B cell (primary cell): ENCODE measurements at regions not wholly inside any gene's neighbourhood (a gene's known extent, or its start where the extent isn't known, plus 50 kb on each side); places are given as distances from the start of the nearest gene placed in this dataset.

Source experiments
- ATAC-seq: fragments of 200-7000 bp; cut with Tn5 transposase; one replicate; pipeline ENCODE4 v1.10.0; 2021; ENCODE audit warnings: low read depth, mild to moderate bottlenecking, moderate number of reproducible peaks, moderate library complexity
- CTCF ChIA-PET: fragments of 350-600 bp; sonication (Branson Sonifier 250); formaldehyde crosslinking; loops from one replicate; lab custom pipeline; 2021; ENCODE audit warnings: antibody characterized with exemption, inconsistent platforms; lab: Charles Lee
- POLR2A ChIA-PET: fragments of 350-600 bp; sonication (Branson Sonifier 250); formaldehyde crosslinking; loops from one replicate; lab custom pipeline; 2021; ENCODE audit warnings: antibody characterized with exemption; lab: Charles Lee
- DNase-seq: peaks from one replicate; pipeline ENCODE4 v3.0.0; 2013
- H2AFZ ChIP-seq: 2 replicates; pipeline ENCODE4 v1.6.1; 2012; ENCODE audit warnings: mild to moderate bottlenecking, low read depth, low read length; ENCODE audit not compliant: insufficient read depth, poor library complexity, severe bottlenecking
- H3K27ac ChIP-seq, 2 donors: 1 replicate in 1 of 2; 2 replicates in 1 of 2; pipeline ENCODE4 v1.5.1; 2012 to 2013; ENCODE audit warnings: low read length in 2 of 2, mild to moderate bottlenecking in 2 of 2, moderate library complexity in 1 of 2
- H3K27me3 ChIP-seq, 4 experiments: fragments of 200-600 bp in 1 of 4; sonication (generic) in 1 of 4; replicated peaks in 1 of 4; 1 replicate in 2 of 4; 2 replicates in 2 of 4; pipeline versions ENCODE4 v1.6.1 to v1.7.0; 2013 to 2016; ENCODE audit warnings: low read length in 3 of 4, mild to moderate bottlenecking in 2 of 4, mixed read lengths in 1 of 4, moderate library complexity in 1 of 4; ENCODE audit not compliant: insufficient read depth in 4 of 4, control insufficient read depth in 3 of 4; ENCODE audit errors: control extremely low read depth in 1 of 4
- H3K36me3 ChIP-seq, 2 experiments: replicated peaks in 1 of 2; 1 replicate in 1 of 2; 2 replicates in 1 of 2; pipeline versions ENCODE4 v1.6.1 to v1.7.1; 2013; ENCODE audit warnings: low read length in 1 of 2; ENCODE audit not compliant: insufficient read depth in 2 of 2, control insufficient read depth in 1 of 2; ENCODE audit errors: control extremely low read depth in 1 of 2, extremely low read depth in 1 of 2
- H3K4me1 ChIP-seq, 2 donors: fragments of 200-600 bp in 1 of 2; sonication (generic) in 1 of 2; 1 replicate in 1 of 2; 2 replicates in 1 of 2; pipeline versions ENCODE4 v1.5.1 to v1.6.1; 2013 to 2017; ENCODE audit warnings: low read length in 2 of 2; ENCODE audit not compliant: control insufficient read depth in 2 of 2, insufficient read depth in 2 of 2
- H3K4me2 ChIP-seq: replicated peaks from 2 replicates; pipeline ENCODE3; 2012; ENCODE audit warnings: mild to moderate bottlenecking, low read depth, low read length; ENCODE audit not compliant: poor library complexity, severe bottlenecking
- H3K4me3 ChIP-seq, 5 experiments: fragments of 200-600 bp in 1 of 5; sonication (generic) in 1 of 5; 1 replicate in 3 of 5; 2 replicates in 2 of 5; pipeline versions ENCODE4 v1.5.1 to v1.7.0; 2011 to 2016; ENCODE audit warnings: low read length in 4 of 5, mild to moderate bottlenecking in 4 of 5, low read depth in 2 of 5, control low read depth in 1 of 5, moderate library complexity in 1 of 5; ENCODE audit not compliant: insufficient read depth in 1 of 5; ENCODE audit errors: control extremely low read depth in 1 of 5, extremely low read depth in 1 of 5
- H3K79me2 ChIP-seq: fragments of 200-600 bp; sonication (generic); one replicate; pipeline ENCODE4 v1.6.0; 2016; ENCODE audit warnings: low read length; ENCODE audit not compliant: control insufficient read depth, insufficient read depth
- H3K9ac ChIP-seq: fragments of 200-600 bp; sonication (generic); 2 replicates; pipeline ENCODE4 v1.6.1; 2017; ENCODE audit warnings: mild to moderate bottlenecking, low read length, moderate library complexity
- H3K9me3 ChIP-seq, 3 donors: one replicate each; pipeline versions ENCODE4 v1.6.1 to v1.7.1; 2013; ENCODE audit warnings: low read length in 2 of 3; ENCODE audit not compliant: control insufficient read depth in 2 of 3, insufficient read depth in 1 of 3; ENCODE audit errors: control extremely low read depth in 1 of 3
- H4K20me1 ChIP-seq: 2 replicates; pipeline ENCODE4 v1.6.0; 2012; ENCODE audit warnings: mild to moderate bottlenecking, low read length; ENCODE audit not compliant: insufficient read depth, control insufficient read depth, poor library complexity, severe bottlenecking
- H3K27ac Mint-ChIP-seq: one replicate; pipeline ENCODE4 v1.8.0; 2021; ENCODE audit warnings: mixed read lengths
- H3K27me3 Mint-ChIP-seq: one replicate; pipeline ENCODE4 v1.8.0; 2021; ENCODE audit warnings: mixed read lengths
- H3K4me1 Mint-ChIP-seq: one replicate; pipeline ENCODE4 v1.8.0; 2021; ENCODE audit warnings: mixed read lengths
- H3K4me3 Mint-ChIP-seq: one replicate; pipeline ENCODE4 v1.8.0; 2021; ENCODE audit warnings: mixed read lengths
- H3K9me3 Mint-ChIP-seq: one replicate; pipeline ENCODE4 v1.8.0; 2022; ENCODE audit warnings: mixed read lengths; ENCODE audit not compliant: insufficient read depth
- EZH2 ChIP-seq: IDR thresholded peaks from 2 replicates; pipeline ENCODE4 v1.6.1; 2012; ENCODE audit warnings: borderline replicate concordance, low read depth, mild to moderate bottlenecking, moderate library complexity, low read length; ENCODE audit not compliant: insufficient read depth, poor library complexity, severe bottlenecking
- WGBS: methylation state at CpG from one replicate; pipeline ENCODE4 v1.1.5; 2013; ENCODE audit warnings: missing lambda C conversion rate; ENCODE audit not compliant: insufficient coverage; 5-methylcytosine and 5-hydroxymethylcytosine counted together
- intact Hi-C: fragments of 100-400 bp; cut with micrococcal nuclease; formaldehyde crosslinking; loops from one replicate; pipeline ENCODE4 v1.10.0; 2022
- TF ChIP-seq, protein P1 (sequence below): fragments of 200-600 bp; IDR thresholded peaks from one replicate; pipeline ENCODE4 v1.8.0; 2022; ENCODE audit warnings: antibody characterized with exemption, mild to moderate bottlenecking

DNA sequence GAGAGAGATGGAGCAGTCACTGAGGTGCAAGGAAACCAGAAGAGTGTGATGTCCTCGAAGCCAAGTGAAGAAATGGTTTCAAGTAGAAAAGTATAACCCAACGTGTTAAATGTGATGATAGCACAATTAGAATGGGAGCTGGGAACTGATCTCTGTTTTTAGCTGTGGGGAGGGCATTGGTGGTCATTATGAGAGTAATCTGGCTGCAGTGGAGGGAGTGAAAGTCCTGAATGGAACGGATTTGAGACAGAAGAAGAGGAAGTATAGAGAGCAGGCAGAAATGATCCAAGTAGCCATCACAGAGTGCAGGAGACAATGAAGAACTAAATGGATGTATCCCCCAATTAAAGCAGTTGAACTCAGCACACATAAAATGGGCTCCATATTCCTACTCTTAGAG is 235.3 kb downstream of the IGSF11 start:
- ChIA-PET POLR2A (no interaction called here), CTCF (no interaction called here)
- DNase-seq (no peak), ATAC-seq (no peak)
- H3K4me1 ChIP-seq: no peaks in the 10 kb centered on the region
- no peaks in the 10 kb centered on the region for H3K79me2 ChIP-seq
- no peak overlapping the region for H2AFZ ChIP-seq
- Mint-ChIP-seq H3K4me1 (no peaks in the 10 kb centered on the region), H3K27me3 (no peaks in the 10 kb centered on the region), H3K9me3 (no peaks in the 10 kb centered on the region), H3K4me3 (no peak overlapping the region), H3K27ac (no peak overlapping the region)
- H3K4me2 ChIP-seq: no peak overlapping the region
- no peak overlapping the region for H3K4me3 ChIP-seq
- H3K27ac ChIP-seq: no peak overlapping the region
- no peak overlapping the region for H3K9ac ChIP-seq
- H3K9me3 ChIP-seq: peaks cover 0 to 14% (median 0%) of the 10 kb centered on the region in 3 donors
- H3K36me3 ChIP-seq: no peaks in the 10 kb centered on the region
- intact Hi-C loops: no loop called here
- H3K27me3 ChIP-seq: peaks cover 0 to 3% (median 0%) of the 10 kb centered on the region in 4 experiments
- TF ChIP-seq, protein P1, sequence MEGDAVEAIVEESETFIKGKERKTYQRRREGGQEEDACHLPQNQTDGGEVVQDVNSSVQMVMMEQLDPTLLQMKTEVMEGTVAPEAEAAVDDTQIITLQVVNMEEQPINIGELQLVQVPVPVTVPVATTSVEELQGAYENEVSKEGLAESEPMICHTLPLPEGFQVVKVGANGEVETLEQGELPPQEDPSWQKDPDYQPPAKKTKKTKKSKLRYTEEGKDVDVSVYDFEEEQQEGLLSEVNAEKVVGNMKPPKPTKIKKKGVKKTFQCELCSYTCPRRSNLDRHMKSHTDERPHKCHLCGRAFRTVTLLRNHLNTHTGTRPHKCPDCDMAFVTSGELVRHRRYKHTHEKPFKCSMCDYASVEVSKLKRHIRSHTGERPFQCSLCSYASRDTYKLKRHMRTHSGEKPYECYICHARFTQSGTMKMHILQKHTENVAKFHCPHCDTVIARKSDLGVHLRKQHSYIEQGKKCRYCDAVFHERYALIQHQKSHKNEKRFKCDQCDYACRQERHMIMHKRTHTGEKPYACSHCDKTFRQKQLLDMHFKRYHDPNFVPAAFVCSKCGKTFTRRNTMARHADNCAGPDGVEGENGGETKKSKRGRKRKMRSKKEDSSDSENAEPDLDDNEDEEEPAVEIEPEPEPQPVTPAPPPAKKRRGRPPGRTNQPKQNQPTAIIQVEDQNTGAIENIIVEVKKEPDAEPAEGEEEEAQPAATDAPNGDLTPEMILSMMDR: no peak
- no peak for TF ChIP-seq EZH2
- WGBS: 83% methylated on average over 3 of the region's 3 CpGs
- H4K20me1 ChIP-seq: no peaks in the 10 kb centered on the region

DNA sequence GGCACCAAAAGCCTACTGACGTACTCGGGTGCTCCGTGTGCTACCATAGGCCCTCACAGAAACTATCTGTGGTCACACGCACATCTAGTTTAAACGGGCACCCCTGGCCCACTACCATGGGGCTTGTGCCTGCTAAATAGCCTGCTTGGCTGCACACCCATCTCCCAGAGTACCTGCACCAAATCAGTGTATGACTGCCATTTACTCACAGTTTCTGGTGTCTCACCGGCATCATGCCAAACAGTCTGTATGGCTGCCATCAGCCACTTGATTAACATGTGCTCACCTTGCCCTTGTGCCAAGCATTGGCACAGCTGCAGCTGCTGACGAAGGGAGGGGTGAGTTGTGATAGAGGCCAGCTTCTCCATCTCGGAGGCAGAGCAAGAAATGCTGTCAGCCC is 232.7 kb downstream of the IGSF11 start:
- intact Hi-C loops: no loop called here
- POLR2A ChIA-PET: no interaction called here
- ATAC-seq: no peak
- Histone ChIP-seq H3K4me2 (no peak overlapping the region), H3K4me1 (no peaks in the 10 kb centered on the region), H3K9me3 (peaks cover 0 to 14% (median 0%) of the 10 kb centered on the region in 3 donors), H4K20me1 (no peaks in the 10 kb centered on the region), H2AFZ (no peak overlapping the region), H3K36me3 (no peaks in the 10 kb centered on the region), H3K27ac (no peak overlapping the region), H3K79me2 (no peaks in the 10 kb centered on the region), H3K4me3 (no peak overlapping the region), H3K27me3 (peaks cover 0 to 3% (median 0%) of the 10 kb centered on the region in 4 experiments), H3K9ac (no peak overlapping the region)
- CTCF ChIA-PET: no interaction called here
- Mint-ChIP-seq H3K27ac (no peak overlapping the region), H3K9me3 (no peaks in the 10 kb centered on the region), H3K27me3 (peaks cover 3% of the 10 kb centered on the region), H3K4me1 (no peaks in the 10 kb centered on the region), H3K4me3 (no peak overlapping the region)
- DNase-seq: no peak
- TF ChIP-seq, protein P1: no peak
- TF ChIP-seq EZH2: no peak
- WGBS: 87% methylated on average over 6 of the region's 8 CpGs
